ENCODE measurements at regions not wholly inside any gene's neighbourhood (a gene's known extent, or its start where the extent isn't known, plus 50 kb on each side); places are given as distances from the start of the nearest gene placed in this dataset.

GRCh38 chr13:106382534-106382933, 152.9 kb downstream of the EFNB2 start:
- DNase-seq (ENCODE audit: low read depth in 2 of 2) = no peak

GRCh38 chr13:106381091-106381490, 154.4 kb downstream of the EFNB2 start:
- no peak for DNase-seq (ENCODE audit: low read depth in 2 of 2)

- no peak for DNase-seq (ENCODE audit: low read depth in 2 of 2)
Observed at GRCh38 chr13:106377931-106378662, 157.4 kb downstream of the EFNB2 start.

- DNase-seq (ENCODE audit: low read depth in 2 of 2) = no peak
Observed at GRCh38 chr13:106377341-106377740, 158.1 kb downstream of the EFNB2 start.

- no peak for DNase-seq (ENCODE audit: low read depth in 2 of 2)
Observed at GRCh38 chr13:106376401-106377112, 158.9 kb downstream of the EFNB2 start.

GRCh38 chr13:106375085-106375484, 160.4 kb downstream of the EFNB2 start:
- no peak for DNase-seq (ENCODE audit: low read depth in 2 of 2)

GRCh38 chr13:106374631-106375030, 160.8 kb downstream of the EFNB2 start:
- DNase-seq (ENCODE audit: low read depth in 2 of 2) = no peak

GRCh38 chr13:106373989-106374572, 161.4 kb downstream of the EFNB2 start:
- no peak for DNase-seq (ENCODE audit: low read depth in 2 of 2)

- no peak for DNase-seq (ENCODE audit: low read depth in 2 of 2)
Observed at GRCh38 chr13:106373304-106373988, 162.0 kb downstream of the EFNB2 start.

- no peak for DNase-seq (ENCODE audit: low read depth in 2 of 2)
Observed at GRCh38 chr13:106372199-106373155, 163.0 kb downstream of the EFNB2 start.

GRCh38 chr13:106371024-106371423, 164.4 kb downstream of the EFNB2 start:
- no peak for DNase-seq (ENCODE audit: low read depth in 2 of 2)

GRCh38 chr13:106369858-106370257, 165.6 kb downstream of the EFNB2 start:
- no peak for DNase-seq (ENCODE audit: low read depth in 2 of 2)

- no peak for DNase-seq (ENCODE audit: low read depth in 2 of 2)
Observed at GRCh38 chr13:106369091-106369490, 166.4 kb downstream of the EFNB2 start.

GRCh38 chr13:106367361-106367971, 168.0 kb downstream of the EFNB2 start:
- no peak for DNase-seq (ENCODE audit: low read depth in 2 of 2)

GRCh38 chr13:106362707-106363106, 172.8 kb downstream of the EFNB2 start:
- no peak for DNase-seq (ENCODE audit: low read depth in 2 of 2)

GRCh38 chr13:106361621-106362020, 173.8 kb downstream of the EFNB2 start:
- no peak for DNase-seq (ENCODE audit: low read depth in 2 of 2)

GRCh38 chr13:106357198-106357597, 178.3 kb downstream of the EFNB2 start:
- no peak for DNase-seq (ENCODE audit: low read depth in 2 of 2)

- no peak for DNase-seq (ENCODE audit: low read depth in 2 of 2)
Observed at GRCh38 chr13:106355866-106356265, 179.6 kb downstream of the EFNB2 start.

GRCh38 chr13:106354961-106355360, 180.5 kb downstream of the EFNB2 start:
- DNase-seq (ENCODE audit: low read depth in 2 of 2) = no peak

- DNase-seq (ENCODE audit: low read depth in 2 of 2) = no peak
Observed at GRCh38 chr13:106352850-106353249, 182.6 kb downstream of the EFNB2 start.

- no peak for DNase-seq (ENCODE audit: low read depth in 2 of 2)
Observed at GRCh38 chr13:106351251-106351650, 184.2 kb downstream of the EFNB2 start.
